Prostate gland (tissue), 2 donors: ENCODE measurements at regions not wholly inside any gene's neighbourhood (a gene's known extent, or its start where the extent isn't known, plus 50 kb on each side); places are given as distances from the start of the nearest gene placed in this dataset.

Experiments used
- DNase-seq: peaks from one replicate; pipeline ENCODE4 v3.0.0-alpha.2; 2019; ENCODE audit warnings: low spot score
- H3K27ac ChIP-seq, 2 donors: fragments of 200-600 bp; sonication (generic); 2 replicates each; pipeline ENCODE4 v1.5.1; 2017 to 2019
- H3K27me3 ChIP-seq: fragments of 200-600 bp; sonication (generic); replicated peaks from 2 replicates; pipeline ENCODE4 v1.5.1; 2019; ENCODE audit not compliant: insufficient read depth
- H3K36me3 ChIP-seq, 2 donors: fragments of 200-600 bp; sonication (generic); 1 replicate in 1 of 2; 2 replicates in 1 of 2; pipeline versions ENCODE4 v1.5.1 to v1.8.1; 2017 to 2019
- H3K4me1 ChIP-seq: fragments of 200-600 bp; sonication (generic); replicated peaks from 2 replicates; pipeline ENCODE4 v1.5.1; 2019
- H3K4me3 ChIP-seq, 2 donors: fragments of 200-600 bp; sonication (generic); 2 replicates each; pipeline ENCODE4 v1.5.1; 2017 to 2019
- H3K9me3 ChIP-seq: fragments of 200-600 bp; sonication (generic); 2 replicates; pipeline ENCODE4 v1.5.1; 2017
- CTCF ChIP-seq, 4 experiments: fragments of 200-600 bp in 2 of 4; fragments of 450-650 bp in 2 of 4; sonication (generic) in 2 of 4; IDR thresholded peaks; 1 replicate in 3 of 4; 2 replicates in 1 of 4; pipeline ENCODE4 v1.5.1; 2016 to 2019; ENCODE audit warnings: antibody characterized with exemption in 4 of 4, mild to moderate bottlenecking in 2 of 4, moderate library complexity in 2 of 4
- POLR2A ChIP-seq: fragments of 450-650 bp; IDR thresholded peaks from one replicate; pipeline ENCODE4 v1.6.1; 2016; ENCODE audit warnings: antibody characterized with exemption, mild to moderate bottlenecking
- POLR2AphosphoS5 ChIP-seq: sonication (generic); formaldehyde crosslinking; IDR thresholded peaks from one replicate; pipeline ENCODE4 v1.6.1; 2017; ENCODE audit warnings: antibody characterized with exemption
- WGBS: methylation state at CpG from one replicate; pipeline ENCODE4 v1.1.5; 2018; 5-methylcytosine and 5-hydroxymethylcytosine counted together
- intact Hi-C: fragments of 100-400 bp; cut with DNase I; formaldehyde crosslinking; loops from one replicate; pipeline ENCODE4 v1.14.2; 2022

GRCh38 chr3:178059119-178059518 lies 477.1 kb upstream of the KCNMB2 start:
- H3K4me3 ChIP-seq = no peak overlapping the region
- DNase-seq = no peak
- H3K4me1 ChIP-seq = no peaks in the 10 kb centered on the region
- intact Hi-C loops = no loop called here
- no peaks in the 10 kb centered on the region for H3K36me3 ChIP-seq
- peak overlapping the region in 1 of 2 donors; percentile 25 for H3K27ac ChIP-seq
- no peaks in the 10 kb centered on the region for H3K27me3 ChIP-seq
- TF ChIP-seq POLR2AphosphoS5 = no peak
- no peaks in the 10 kb centered on the region for H3K9me3 ChIP-seq

GRCh38 chr3:178059836-178060235 lies 476.4 kb upstream of the KCNMB2 start:
- DNase-seq = no peak
- Histone ChIP-seq H3K36me3 (no peaks in the 10 kb centered on the region), H3K27me3 (no peaks in the 10 kb centered on the region), H3K27ac (peak overlapping the region; percentile 12 to 18), H3K4me3 (no peak overlapping the region), H3K4me1 (no peaks in the 10 kb centered on the region), H3K9me3 (no peaks in the 10 kb centered on the region)
- TF ChIP-seq CTCF (IDR thresholded peaks at IDR 0.05) = no peak
- TF ChIP-seq POLR2A = no peak
- TF ChIP-seq POLR2AphosphoS5 = no peak
- intact Hi-C loops = no loop called here
- WGBS = 73% methylated on average over 6 of the region's 6 CpGs

GRCh38 chr3:178060407-178060806 lies 475.8 kb upstream of the KCNMB2 start:
- no peak for DNase-seq
- Histone ChIP-seq H3K27ac (peak overlapping the region; percentile 12 to 18), H3K27me3 (no peaks in the 10 kb centered on the region), H3K9me3 (no peaks in the 10 kb centered on the region), H3K36me3 (no peaks in the 10 kb centered on the region), H3K4me1 (no peaks in the 10 kb centered on the region), H3K4me3 (no peak overlapping the region)
- intact Hi-C loops = no loop called here
- WGBS = 52% methylated on average over 2 of the region's 2 CpGs
- TF ChIP-seq POLR2AphosphoS5 = no peak
- TF ChIP-seq CTCF (IDR thresholded peaks at IDR 0.05) = no peak
- TF ChIP-seq POLR2A = no peak

- no peak overlapping the region for H3K27ac ChIP-seq
- WGBS = 16% methylated on average over 1 of the region's 1 CpG
- H3K4me1 ChIP-seq = no peaks in the 10 kb centered on the region
- TF ChIP-seq POLR2A = no peak
- TF ChIP-seq POLR2AphosphoS5 = no peak
- TF ChIP-seq CTCF (IDR thresholded peaks at IDR 0.05) = no peak
- no peaks in the 10 kb centered on the region for H3K36me3 ChIP-seq
- intact Hi-C loops = no loop called here
- no peaks in the 10 kb centered on the region for H3K27me3 ChIP-seq
- DNase-seq = no peak
- H3K9me3 ChIP-seq = no peaks in the 10 kb centered on the region
- no peak overlapping the region for H3K4me3 ChIP-seq
Observed at GRCh38 chr3:178062126-178062525, 474.1 kb upstream of the KCNMB2 start.

GRCh38 chr3:178063461-178063860 lies 472.8 kb upstream of the KCNMB2 start:
- no peaks in the 10 kb centered on the region for H3K9me3 ChIP-seq
- H3K27me3 ChIP-seq = no peaks in the 10 kb centered on the region
- peak; percentile 85 for TF ChIP-seq POLR2AphosphoS5
- no peak for TF ChIP-seq CTCF (IDR thresholded peaks at IDR 0.05)
- no peak for TF ChIP-seq POLR2A
- H3K4me3 ChIP-seq = no peak overlapping the region
- peak; percentile 66 for DNase-seq
- 7% methylated on average over 1 of the region's 1 CpG for WGBS
- intact Hi-C loops = no loop called here
- peak overlapping the region in 1 of 2 donors; percentile 2 for H3K27ac ChIP-seq
- H3K4me1 ChIP-seq = no peaks in the 10 kb centered on the region
- no peaks in the 10 kb centered on the region for H3K36me3 ChIP-seq
